SU-DHL-6 (cell line): ENCODE measurements at regions not wholly inside any gene's neighbourhood (a gene's known extent, or its start where the extent isn't known, plus 50 kb on each side); places are given as distances from the start of the nearest gene placed in this dataset.
"Not testable (repeated sequence)": the region's sequence is repeated elsewhere in the genome, so short reads cannot be mapped to it uniquely, and the experiment has no call there.

Experiments
- H2AFZ ChIP-seq: fragments of 200-600 bp; sonication (generic); 2 replicates; pipeline ENCODE4 v1.6.1; 2014; ENCODE audit warnings: low read depth, mild to moderate bottlenecking, moderate library complexity, mixed read lengths, antibody characterized with exemption, low read length; ENCODE audit not compliant: severe bottlenecking
- H3F3A ChIP-seq: fragments of 200-600 bp; shearing (Covaris generic); 2 replicates; pipeline ENCODE4 v1.6.0; 2016; ENCODE audit warnings: antibody characterized with exemption, mild to moderate bottlenecking; ENCODE audit not compliant: insufficient read depth
- H3K27ac ChIP-seq: fragments of 200-600 bp; sonication (generic); 2 replicates; pipeline ENCODE4 v1.5.1; 2016; ENCODE audit warnings: low read depth, mild to moderate bottlenecking, low read length, moderate library complexity, mixed read lengths
- H3K27me3 ChIP-seq: fragments of 200-600 bp; sonication (generic), shearing (Covaris generic); 2 replicates; pipeline ENCODE4 v1.6.0; 2014; ENCODE audit warnings: mild to moderate bottlenecking, low read length
- H3K36me3 ChIP-seq: fragments of 200-600 bp; sonication (generic); 2 replicates; pipeline ENCODE4 v1.6.1; 2014; ENCODE audit warnings: mild to moderate bottlenecking, low read length, mixed read lengths
- H3K4me2 ChIP-seq: fragments of 300-600, 200-600 bp; shearing (Covaris generic), sonication (generic); 2 replicates; pipeline ENCODE4 v1.6.0; 2014; ENCODE audit warnings: low read length, low read depth, mild to moderate bottlenecking; ENCODE audit not compliant: poor library complexity, severe bottlenecking
- H3K4me3 ChIP-seq: fragments of 200-600 bp; sonication (generic); 2 replicates; pipeline ENCODE4 v1.5.1; 2014; ENCODE audit warnings: antibody characterized with exemption, low read length, mild to moderate bottlenecking, mixed read lengths; ENCODE audit not compliant: insufficient read depth, poor library complexity, severe bottlenecking
- H3K79me2 ChIP-seq: fragments of 200-600 bp; sonication (generic); 2 replicates; pipeline ENCODE4 v1.6.1; 2014; ENCODE audit warnings: mild to moderate bottlenecking, low read length, moderate library complexity; ENCODE audit not compliant: insufficient read depth
- H3K9ac ChIP-seq: fragments of 200-600 bp; sonication (generic); 2 replicates; pipeline ENCODE4 v1.7.0; 2014; ENCODE audit warnings: mild to moderate bottlenecking, low read length
- H3K9me2 ChIP-seq: fragments of 200-600 bp; sonication (generic); replicated peaks from 2 replicates; pipeline ENCODE4 v1.6.1; 2014; ENCODE audit warnings: low read length; ENCODE audit not compliant: insufficient read depth
- H3K9me3 ChIP-seq: fragments of 200-600 bp; sonication (generic); 2 replicates; pipeline ENCODE4 v1.6.1; 2014; ENCODE audit warnings: low read length, mixed read lengths; ENCODE audit not compliant: insufficient read depth
- H4K20me1 ChIP-seq: fragments of 200-600 bp; sonication (generic); 2 replicates; pipeline ENCODE4 v1.6.1; 2014; ENCODE audit warnings: low read depth, mild to moderate bottlenecking, antibody characterized with exemption, low read length, moderate library complexity, mixed read lengths
- EZH2phosphoT487 ChIP-seq: fragments of 200-600 bp; sonication (generic), shearing (Covaris generic); conservative IDR thresholded peaks from 2 replicates; pipeline ENCODE4 v1.6.1; 2018; ENCODE audit warnings: mild to moderate bottlenecking, antibody characterized with exemption, low read length, moderate library complexity, mixed read lengths
- TF ChIP-seq, protein P1 (sequence below): fragments of 200-600 bp; sonication (generic); IDR thresholded peaks from one replicate; pipeline ENCODE4 v1.5.1; 2017; ENCODE audit warnings: antibody characterized with exemption, mild to moderate bottlenecking, low read length, moderate library complexity; ENCODE audit not compliant: insufficient read depth, poor library complexity, severe bottlenecking

DNA sequence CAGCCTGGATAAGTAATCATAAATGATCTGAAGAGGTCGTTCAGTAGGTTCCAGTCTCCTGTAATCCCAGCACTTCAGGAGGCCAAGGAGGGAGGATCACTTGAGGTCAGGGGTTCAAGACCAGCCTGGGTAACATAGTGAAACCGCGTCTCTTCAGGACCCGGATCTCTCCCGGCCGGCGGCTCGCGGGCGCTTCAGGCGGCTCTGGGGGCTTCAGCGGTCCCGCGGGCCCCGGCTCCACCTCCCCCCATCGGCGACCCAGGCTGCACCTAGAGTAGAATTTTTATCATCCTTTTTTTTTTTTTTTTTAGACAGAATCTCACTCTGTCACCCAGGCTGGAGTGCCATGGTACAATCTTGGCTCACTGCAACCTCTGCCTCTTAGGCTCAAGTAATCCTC is 95.9 kb downstream of the ABCC12 start:
- no peaks in the 10 kb centered on the region for H4K20me1 ChIP-seq

DNA sequence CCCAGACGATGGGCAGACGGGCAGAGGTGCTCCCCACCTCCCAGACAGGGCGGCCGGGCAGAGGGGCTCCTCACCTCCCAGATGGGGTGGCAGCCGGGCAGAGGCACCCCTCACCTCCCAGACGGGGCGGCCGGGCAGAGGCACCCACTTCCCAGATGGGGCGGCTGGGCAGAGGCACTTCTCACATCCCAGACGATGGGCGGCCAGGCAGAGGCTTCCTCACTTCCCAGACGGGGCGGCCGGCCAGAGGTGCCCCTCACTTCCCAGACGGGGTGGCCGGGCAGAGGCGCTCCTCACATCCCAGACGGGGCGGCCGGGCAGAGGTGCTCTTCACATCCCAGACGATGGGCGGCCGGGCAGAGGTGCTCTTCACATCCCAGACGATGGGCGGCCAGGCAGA is 96.6 kb downstream of the ABCC12 start:
- not testable (repeated sequence) for H3F3A ChIP-seq, H3K9me3 ChIP-seq, H3K9ac ChIP-seq, H3K4me2 ChIP-seq, H3K79me2 ChIP-seq, H3K9me2 ChIP-seq, H2AFZ ChIP-seq, H3K36me3 ChIP-seq, H3K4me3 ChIP-seq, H3K27me3 ChIP-seq, H3K27ac ChIP-seq, H4K20me1 ChIP-seq

More for the DNA sequence above, 95.9 kb downstream of the ABCC12 start:
- no peaks in the 10 kb centered on the region for H3K27me3 ChIP-seq
- no peak overlapping the region for H3K4me2 ChIP-seq
- no peaks in the 10 kb centered on the region for H3K79me2 ChIP-seq
- no peak overlapping the region for H3K9ac ChIP-seq
- no peaks in the 10 kb centered on the region for H3K36me3 ChIP-seq
- no peak overlapping the region for H3K27ac ChIP-seq
- no peak overlapping the region for H2AFZ ChIP-seq
- H3K9me2 ChIP-seq, result no peaks in the 10 kb centered on the region
- no peaks in the 10 kb centered on the region for H3F3A ChIP-seq
- H3K9me3 ChIP-seq, result no peaks in the 10 kb centered on the region
- no peak overlapping the region for H3K4me3 ChIP-seq
- TF ChIP-seq, protein P1, sequence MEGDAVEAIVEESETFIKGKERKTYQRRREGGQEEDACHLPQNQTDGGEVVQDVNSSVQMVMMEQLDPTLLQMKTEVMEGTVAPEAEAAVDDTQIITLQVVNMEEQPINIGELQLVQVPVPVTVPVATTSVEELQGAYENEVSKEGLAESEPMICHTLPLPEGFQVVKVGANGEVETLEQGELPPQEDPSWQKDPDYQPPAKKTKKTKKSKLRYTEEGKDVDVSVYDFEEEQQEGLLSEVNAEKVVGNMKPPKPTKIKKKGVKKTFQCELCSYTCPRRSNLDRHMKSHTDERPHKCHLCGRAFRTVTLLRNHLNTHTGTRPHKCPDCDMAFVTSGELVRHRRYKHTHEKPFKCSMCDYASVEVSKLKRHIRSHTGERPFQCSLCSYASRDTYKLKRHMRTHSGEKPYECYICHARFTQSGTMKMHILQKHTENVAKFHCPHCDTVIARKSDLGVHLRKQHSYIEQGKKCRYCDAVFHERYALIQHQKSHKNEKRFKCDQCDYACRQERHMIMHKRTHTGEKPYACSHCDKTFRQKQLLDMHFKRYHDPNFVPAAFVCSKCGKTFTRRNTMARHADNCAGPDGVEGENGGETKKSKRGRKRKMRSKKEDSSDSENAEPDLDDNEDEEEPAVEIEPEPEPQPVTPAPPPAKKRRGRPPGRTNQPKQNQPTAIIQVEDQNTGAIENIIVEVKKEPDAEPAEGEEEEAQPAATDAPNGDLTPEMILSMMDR, result no peak
- no peak for TF ChIP-seq EZH2phosphoT487

DNA sequence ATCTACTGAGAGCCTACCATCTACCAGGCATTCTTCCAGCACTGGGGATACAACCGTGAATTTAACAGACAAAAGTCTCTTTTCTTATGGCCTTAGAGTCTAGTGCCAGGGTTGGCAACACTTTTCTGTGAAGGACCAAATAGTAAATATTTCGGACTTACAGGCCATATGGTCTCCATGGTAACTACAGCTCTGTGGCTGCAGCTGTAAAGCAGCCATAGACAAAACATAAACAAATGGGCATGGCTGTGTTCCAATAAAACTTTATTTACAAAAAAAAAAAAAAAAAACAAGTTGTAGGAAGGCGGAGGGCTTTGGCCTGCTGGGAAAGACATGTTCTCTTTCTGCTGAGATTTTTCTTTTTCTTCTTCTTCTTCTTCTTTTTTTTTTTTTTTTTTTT is 98.7 kb downstream of the ABCC12 start:
- Histone ChIP-seq H4K20me1 (no peaks in the 10 kb centered on the region), H3K27me3 (no peaks in the 10 kb centered on the region), H3K9me2 (no peaks in the 10 kb centered on the region), H3K4me2 (no peak overlapping the region), H3K27ac (no peak overlapping the region), H3K36me3 (no peaks in the 10 kb centered on the region), H3K9ac (no peak overlapping the region), H2AFZ (no peak overlapping the region), H3K9me3 (no peaks in the 10 kb centered on the region), H3F3A (no peaks in the 10 kb centered on the region), H3K4me3 (no peak overlapping the region), H3K79me2 (no peaks in the 10 kb centered on the region)
- TF ChIP-seq, protein P1, result no peak
- TF ChIP-seq EZH2phosphoT487, result no peak

DNA sequence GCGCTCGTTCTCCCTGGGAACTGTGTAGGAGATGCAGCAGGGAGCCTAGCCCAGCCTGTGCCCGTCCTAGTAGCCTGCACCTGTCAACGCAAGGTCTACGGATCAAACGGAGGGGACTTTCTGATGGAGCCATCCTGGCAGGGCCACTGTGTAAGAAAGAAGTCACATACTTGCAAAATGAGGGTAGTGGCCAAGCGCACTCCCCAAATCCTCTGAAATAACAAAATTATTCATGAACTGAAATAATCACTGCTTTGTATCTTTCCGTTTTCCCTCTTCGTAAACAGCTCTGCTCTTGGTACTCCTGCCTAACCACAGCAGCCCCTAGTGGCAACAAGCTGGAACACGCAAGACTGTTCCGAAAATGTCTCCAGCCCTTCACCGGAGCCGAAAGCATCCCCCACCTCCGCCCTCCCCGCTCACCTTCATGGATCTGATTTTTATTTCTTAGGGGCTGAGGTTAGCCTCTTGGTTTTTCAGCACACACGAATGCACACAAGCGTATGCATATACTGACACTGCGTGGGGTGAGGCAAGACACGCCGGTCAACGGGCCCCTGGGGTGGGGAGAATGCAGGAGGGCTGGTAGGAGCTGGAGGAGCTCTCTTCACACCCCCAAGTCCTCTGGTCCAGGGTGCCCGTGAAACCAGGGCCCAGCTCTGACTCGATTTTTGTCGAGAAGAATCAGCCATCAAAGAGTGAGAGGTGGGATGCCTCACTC is 100.8 kb downstream of the ABCC12 start:
- no peaks in the 10 kb centered on the region for H3K9me3 ChIP-seq
- H3K27ac ChIP-seq, result no peak overlapping the region
- no peaks in the 10 kb centered on the region for H3K79me2 ChIP-seq
- no peak overlapping the region for H2AFZ ChIP-seq
- H3K9ac ChIP-seq, result no peak overlapping the region
- H3K36me3 ChIP-seq, result no peaks in the 10 kb centered on the region
- no peaks in the 10 kb centered on the region for H3K27me3 ChIP-seq
- H3F3A ChIP-seq, result no peaks in the 10 kb centered on the region
- H4K20me1 ChIP-seq, result no peaks in the 10 kb centered on the region
- H3K4me3 ChIP-seq, result no peak overlapping the region
- H3K9me2 ChIP-seq, result no peaks in the 10 kb centered on the region
- no peak overlapping the region for H3K4me2 ChIP-seq
- TF ChIP-seq EZH2phosphoT487, result no peak
- TF ChIP-seq, protein P1, result peak; percentile 62
